ENCODE measurements at regions not wholly inside any gene's neighbourhood (a gene's known extent, or its start where the extent isn't known, plus 50 kb on each side); places are given as distances from the start of the nearest gene placed in this dataset.
"Not testable (repeated sequence)": the region's sequence is repeated elsewhere in the genome, so short reads cannot be mapped to it uniquely, and the experiment has no call there.

- no peak for DNase-seq
Observed at GRCh38 chr18:62629031-62629430, 86.3 kb upstream of the PHLPP1 start.

GRCh38 chr18:62631173-62631572, 84.2 kb upstream of the PHLPP1 start:
- DNase-seq, result no peak

- no peak for DNase-seq
Observed at GRCh38 chr18:62632788-62633455, 82.4 kb upstream of the PHLPP1 start.

GRCh38 chr18:62634458-62634857, 80.9 kb upstream of the PHLPP1 start:
- no peak for DNase-seq

- no peak for DNase-seq
Observed at GRCh38 chr18:62634979-62635630, 80.2 kb upstream of the PHLPP1 start.

- no peak for DNase-seq
Observed at GRCh38 chr18:62637403-62637802, 77.9 kb upstream of the PHLPP1 start.

- peak; percentile 57 for DNase-seq
Observed at GRCh38 chr18:62637807-62638687, 77.3 kb upstream of the PHLPP1 start.

GRCh38 chr18:62643181-62643580, 72.2 kb upstream of the PHLPP1 start:
- no peak for DNase-seq

GRCh38 chr18:62644773-62645172, 70.6 kb upstream of the PHLPP1 start:
- DNase-seq, result no peak

GRCh38 chr18:62647179-62647578, 68.2 kb upstream of the PHLPP1 start:
- DNase-seq, result no peak

- DNase-seq, result no peak
Observed at GRCh38 chr18:62648045-62648678, 67.2 kb upstream of the PHLPP1 start.

- no peak for DNase-seq
Observed at GRCh38 chr18:62651276-62652056, 63.9 kb upstream of the PHLPP1 start.

GRCh38 chr18:62652057-62652629, 63.2 kb upstream of the PHLPP1 start:
- not testable (repeated sequence) for DNase-seq

GRCh38 chr18:62655520-62656219, 59.7 kb upstream of the PHLPP1 start:
- no peak for DNase-seq

GRCh38 chr18:62658028-62658427, 57.3 kb upstream of the PHLPP1 start:
- no peak for DNase-seq

- DNase-seq, result no peak
Observed at GRCh38 chr18:62659698-62660097, 55.6 kb upstream of the PHLPP1 start.

GRCh38 chr18:62660691-62661090, 54.6 kb upstream of the PHLPP1 start:
- DNase-seq, result no peak

- no peak for DNase-seq
Observed at GRCh38 chr18:62663731-62664336, 51.5 kb upstream of the PHLPP1 start.

- DNase-seq, result no peak
Observed at GRCh38 chr18:62664414-62664813, 50.9 kb upstream of the PHLPP1 start.

GRCh38 chr18:62665188-62665587, 50.2 kb upstream of the PHLPP1 start:
- DNase-seq, result no peak
